Activated CD4-positive, alpha-beta memory T cell treated with anti-CD3 and anti-CD28 coated beads, Interleukin-2, amount 10 ng/mL, durations not matched to agents 7 days and 5 days (primary cell): ENCODE measurements at regions not wholly inside any gene's neighbourhood (a gene's known extent, or its start where the extent isn't known, plus 50 kb on each side); places are given as distances from the start of the nearest gene placed in this dataset.

Source experiments
- CTCF ChIA-PET: fragments of 350-600 bp; sonication (Branson Sonifier 250); formaldehyde crosslinking; loops from one replicate; lab custom pipeline; 2021; ENCODE audit warnings: antibody characterized with exemption, inconsistent platforms; lab: Charles Lee
- POLR2A ChIA-PET: fragments of 350-600 bp; sonication (Branson Sonifier 250); formaldehyde crosslinking; loops from one replicate; lab custom pipeline; 2021; ENCODE audit warnings: antibody characterized with exemption; lab: Charles Lee
- DNase-seq: peaks from one replicate; pipeline ENCODE4 v3.0.0-alpha.2; 2020
- H3K27ac Mint-ChIP-seq: one replicate; pipeline ENCODE4 v1.8.0; 2021; ENCODE audit warnings: mild to moderate bottlenecking, mixed read lengths
- H3K27me3 Mint-ChIP-seq: one replicate; pipeline ENCODE4 v1.8.0; 2021; ENCODE audit warnings: mixed read lengths
- H3K36me3 Mint-ChIP-seq: one replicate; pipeline ENCODE4 v1.8.0; 2021; ENCODE audit warnings: low read depth, mixed read lengths
- H3K4me1 Mint-ChIP-seq: one replicate; pipeline ENCODE4 v1.8.0; 2021; ENCODE audit warnings: mixed read lengths
- H3K4me3 Mint-ChIP-seq: one replicate; pipeline ENCODE4 v1.8.0; 2021; ENCODE audit warnings: mild to moderate bottlenecking, mixed read lengths
- H3K9me3 Mint-ChIP-seq: one replicate; pipeline ENCODE4 v1.8.0; 2021; ENCODE audit warnings: mixed read lengths

DNA sequence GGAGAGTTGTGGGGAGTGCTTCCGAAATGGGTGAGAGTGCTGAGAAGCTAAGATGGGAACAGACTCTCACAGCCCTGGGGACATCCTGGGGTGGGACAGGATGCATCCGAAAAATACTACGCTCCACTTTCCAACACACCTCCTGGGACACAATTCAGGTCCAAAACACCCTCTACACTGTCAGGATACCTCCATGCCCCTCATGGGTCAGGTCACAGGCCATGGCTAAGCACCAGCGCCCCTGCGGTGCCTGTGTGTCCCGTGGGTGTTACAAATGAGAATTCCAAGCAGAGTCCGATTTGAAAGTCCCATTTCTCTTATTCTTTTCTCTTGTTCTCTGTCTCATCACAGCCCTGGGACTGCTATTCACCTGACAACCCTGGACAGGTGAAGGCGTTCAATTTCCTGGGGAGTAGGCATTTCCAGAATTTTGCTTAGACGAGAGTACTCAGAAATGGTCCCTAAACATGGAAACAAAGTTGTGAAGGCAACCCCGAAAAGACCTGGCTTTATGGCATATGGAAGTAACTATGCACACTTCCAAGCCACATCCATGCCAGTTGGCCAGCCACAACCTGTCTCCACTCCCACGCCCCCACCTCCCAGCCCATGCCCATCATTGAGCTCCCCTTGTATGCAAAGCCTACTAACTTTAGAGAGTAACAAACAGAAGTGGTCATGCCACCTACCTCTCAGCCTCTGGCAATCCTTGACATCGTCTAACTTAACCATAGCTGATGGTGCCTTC is 87.9 kb upstream of the ZNF507 start:
- Mint-ChIP-seq H3K9me3 (no peaks in the 10 kb centered on the region), H3K27ac (no peak overlapping the region), H3K4me1 (no peaks in the 10 kb centered on the region), H3K4me3 (no peak overlapping the region), H3K27me3 (no peaks in the 10 kb centered on the region), H3K36me3 (no peaks in the 10 kb centered on the region)
- no peak for DNase-seq
- ChIA-PET CTCF (no interaction called here), POLR2A (no interaction called here)

DNA sequence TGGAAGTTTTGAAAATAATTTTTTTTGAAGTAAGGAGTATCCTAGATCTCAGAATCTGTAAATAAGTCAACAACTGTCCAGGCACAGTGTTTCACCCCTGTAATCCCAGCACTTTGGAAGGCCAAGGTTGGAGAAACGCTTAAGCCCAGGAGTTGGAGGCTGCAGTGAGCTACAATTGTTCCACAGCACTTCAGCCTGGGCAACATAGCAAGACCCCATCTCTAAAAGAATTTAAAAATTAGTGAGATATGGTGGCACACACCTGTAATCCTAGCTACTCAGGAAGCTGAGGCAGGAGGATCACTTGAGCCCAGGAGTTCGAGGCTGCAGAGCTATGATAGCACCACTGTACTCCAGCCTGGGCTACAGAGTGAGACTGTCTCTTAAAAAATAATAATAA is 87.2 kb upstream of the ZNF507 start:
- Mint-ChIP-seq H3K4me3 (no peak overlapping the region), H3K27me3 (no peaks in the 10 kb centered on the region)

DNA sequence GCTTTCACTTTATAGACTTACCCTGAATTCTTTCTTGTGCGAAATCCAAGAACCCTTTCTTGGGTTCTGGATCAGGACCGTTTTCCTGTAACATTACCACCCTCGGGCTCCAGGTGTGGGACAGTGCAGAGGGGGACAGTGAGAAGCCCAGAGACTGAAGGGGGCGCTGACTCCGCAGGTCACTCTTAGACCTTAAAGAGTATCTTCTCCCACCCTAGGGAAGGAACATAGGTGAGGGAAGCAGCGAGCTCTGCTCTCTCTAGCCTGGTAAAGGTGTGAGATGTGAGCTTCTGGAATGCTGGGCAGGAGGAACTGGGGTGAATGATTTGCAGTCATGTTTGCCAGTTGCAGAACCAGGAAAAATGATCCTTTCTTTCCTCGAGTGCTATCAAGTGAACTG is 80.8 kb upstream of the ZNF507 start:
- H3K9me3 Mint-ChIP-seq: no peaks in the 10 kb centered on the region
- H3K36me3 Mint-ChIP-seq: no peaks in the 10 kb centered on the region
- H3K27ac Mint-ChIP-seq: no peak overlapping the region
- POLR2A ChIA-PET: no interaction called here
- DNase-seq: no peak
- H3K27me3 Mint-ChIP-seq: peaks cover 3% of the 10 kb centered on the region
- CTCF ChIA-PET: no interaction called here
- H3K4me1 Mint-ChIP-seq: no peaks in the 10 kb centered on the region
- H3K4me3 Mint-ChIP-seq: no peak overlapping the region

More for the DNA sequence above, 87.2 kb upstream of the ZNF507 start:
- ChIA-PET POLR2A (no interaction called here), CTCF (no interaction called here)
- no peaks in the 10 kb centered on the region for H3K4me1 Mint-ChIP-seq
- H3K27ac Mint-ChIP-seq: no peak overlapping the region
- DNase-seq: no peak
- no peaks in the 10 kb centered on the region for H3K9me3 Mint-ChIP-seq
- H3K36me3 Mint-ChIP-seq: no peaks in the 10 kb centered on the region

DNA sequence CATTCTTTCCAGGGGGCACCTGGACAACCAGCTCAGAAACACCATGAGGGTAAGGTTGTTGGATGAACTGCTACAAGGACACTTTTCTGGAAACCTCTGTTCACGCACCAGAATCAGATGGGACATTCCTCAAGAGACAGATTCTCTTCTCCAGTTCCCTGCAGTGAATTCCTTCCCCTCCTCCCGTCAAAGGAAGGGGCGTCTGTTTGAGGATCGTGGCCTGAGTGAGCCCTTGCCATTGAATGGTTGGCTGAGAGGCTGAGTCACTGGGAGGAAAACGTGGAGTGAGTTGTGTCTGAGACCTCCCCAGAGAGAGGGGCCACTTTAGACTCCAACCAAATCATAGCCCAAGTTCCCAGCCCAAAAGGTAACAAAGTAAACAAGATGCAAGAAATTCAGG is 79.4 kb upstream of the ZNF507 start:
- Mint-ChIP-seq H3K4me1 (no peaks in the 10 kb centered on the region), H3K27ac (no peak overlapping the region), H3K9me3 (no peaks in the 10 kb centered on the region), H3K4me3 (no peak overlapping the region), H3K27me3 (peaks cover 3% of the 10 kb centered on the region), H3K36me3 (no peaks in the 10 kb centered on the region)
- CTCF ChIA-PET: no interaction called here
- POLR2A ChIA-PET: no interaction called here
- no peak for DNase-seq

DNA sequence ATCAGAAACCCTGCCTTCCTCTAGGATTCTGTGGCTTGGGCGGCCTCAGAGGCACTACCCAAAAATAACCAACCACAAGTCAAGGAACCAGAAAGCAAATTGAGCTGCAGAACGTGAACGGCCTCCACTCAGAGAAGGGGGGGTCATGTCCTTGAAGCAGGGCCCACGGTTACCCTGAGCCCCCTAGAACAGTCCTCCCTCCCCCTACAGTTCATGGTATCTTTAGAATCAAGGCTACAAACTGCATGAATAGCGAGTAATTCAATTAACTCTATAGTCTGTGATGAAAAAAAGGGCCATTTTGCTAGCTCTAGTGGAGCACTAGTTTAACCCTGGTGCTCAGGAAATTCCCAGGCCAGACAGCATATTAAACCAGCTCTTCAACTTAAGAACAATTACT is 79.0 kb upstream of the ZNF507 start:
- Mint-ChIP-seq H3K9me3 (no peaks in the 10 kb centered on the region), H3K4me1 (no peaks in the 10 kb centered on the region), H3K27ac (no peak overlapping the region), H3K36me3 (no peaks in the 10 kb centered on the region), H3K4me3 (no peak overlapping the region), H3K27me3 (peaks cover 3% of the 10 kb centered on the region)
- ChIA-PET CTCF (no interaction called here), POLR2A (no interaction called here)
- no peak for DNase-seq

DNA sequence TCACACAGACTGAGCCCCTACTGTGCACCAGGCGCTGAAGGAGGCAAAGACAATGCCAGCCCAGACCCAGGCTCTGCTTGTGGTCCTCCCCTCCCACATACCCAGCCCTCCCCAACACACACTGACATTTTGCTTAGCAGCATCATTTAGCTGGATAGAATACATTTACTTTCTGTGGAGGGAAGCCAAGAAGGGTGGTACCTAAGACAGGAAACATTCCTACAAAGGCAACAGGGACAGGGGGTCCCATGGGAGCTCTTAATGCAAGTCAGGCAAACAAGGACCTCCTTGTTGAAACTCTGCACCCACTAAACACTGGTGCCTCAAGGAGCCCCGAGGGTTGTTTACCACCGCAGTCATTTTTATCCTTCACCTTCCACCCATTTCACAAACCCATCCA is 77.0 kb upstream of the ZNF507 start:
- no peaks in the 10 kb centered on the region for H3K9me3 Mint-ChIP-seq
- DNase-seq: no peak
- CTCF ChIA-PET: no interaction called here
- H3K27me3 Mint-ChIP-seq: peaks cover 3% of the 10 kb centered on the region
- H3K4me3 Mint-ChIP-seq: no peak overlapping the region
- H3K27ac Mint-ChIP-seq: no peak overlapping the region
- H3K4me1 Mint-ChIP-seq: no peaks in the 10 kb centered on the region
- POLR2A ChIA-PET: no interaction called here
- no peaks in the 10 kb centered on the region for H3K36me3 Mint-ChIP-seq

DNA sequence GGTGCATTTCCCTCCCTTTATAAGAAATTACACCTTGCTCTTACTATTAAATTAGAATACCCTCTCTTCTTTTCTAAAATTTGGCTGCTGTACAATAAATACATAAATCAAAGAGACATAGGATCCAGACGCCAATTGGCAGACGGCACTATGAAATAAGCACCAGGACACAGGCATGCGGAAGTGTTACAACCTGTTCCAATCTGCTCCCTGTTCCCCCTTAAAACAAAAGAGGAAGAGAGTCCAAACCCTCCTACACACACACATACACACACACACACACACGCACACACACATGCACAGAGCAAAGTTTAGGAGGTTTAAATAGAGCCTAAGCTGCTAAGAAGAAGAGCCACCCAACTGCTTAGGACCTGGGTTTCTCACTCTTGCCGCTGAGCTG is 75.6 kb upstream of the ZNF507 start:
- POLR2A ChIA-PET: no interaction called here
- Mint-ChIP-seq H3K27ac (no peak overlapping the region), H3K27me3 (peaks cover 5% of the 10 kb centered on the region), H3K36me3 (no peaks in the 10 kb centered on the region), H3K4me1 (no peaks in the 10 kb centered on the region), H3K9me3 (no peaks in the 10 kb centered on the region), H3K4me3 (no peak overlapping the region)
- CTCF ChIA-PET: no interaction called here
- DNase-seq: no peak

DNA sequence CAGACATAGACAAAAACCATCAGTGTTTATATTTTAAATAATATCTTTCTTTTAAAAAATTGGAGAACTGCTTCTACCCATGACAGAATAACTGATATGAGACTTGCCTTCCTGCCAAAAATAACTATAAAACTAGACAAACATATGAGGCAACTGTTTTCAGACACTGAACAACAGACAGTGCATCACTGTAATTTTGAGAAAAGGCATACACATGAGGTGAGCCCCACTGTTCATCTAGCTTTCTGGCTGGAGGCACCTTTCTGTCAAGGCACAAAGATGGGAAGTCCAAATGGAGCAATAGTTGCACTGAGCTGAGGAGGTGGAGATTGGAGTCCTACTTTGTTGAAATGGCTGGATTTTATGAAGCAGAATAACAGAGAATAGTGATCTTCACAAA is 71.9 kb upstream of the ZNF507 start:
- no peak for DNase-seq
- ChIA-PET POLR2A (no interaction called here), CTCF (no interaction called here)
- no peaks in the 10 kb centered on the region for H3K9me3 Mint-ChIP-seq
- H3K27me3 Mint-ChIP-seq: peaks cover 3% of the 10 kb centered on the region
- no peak overlapping the region for H3K4me3 Mint-ChIP-seq
- H3K36me3 Mint-ChIP-seq: no peaks in the 10 kb centered on the region
- no peaks in the 10 kb centered on the region for H3K4me1 Mint-ChIP-seq
- H3K27ac Mint-ChIP-seq: no peak overlapping the region

DNA sequence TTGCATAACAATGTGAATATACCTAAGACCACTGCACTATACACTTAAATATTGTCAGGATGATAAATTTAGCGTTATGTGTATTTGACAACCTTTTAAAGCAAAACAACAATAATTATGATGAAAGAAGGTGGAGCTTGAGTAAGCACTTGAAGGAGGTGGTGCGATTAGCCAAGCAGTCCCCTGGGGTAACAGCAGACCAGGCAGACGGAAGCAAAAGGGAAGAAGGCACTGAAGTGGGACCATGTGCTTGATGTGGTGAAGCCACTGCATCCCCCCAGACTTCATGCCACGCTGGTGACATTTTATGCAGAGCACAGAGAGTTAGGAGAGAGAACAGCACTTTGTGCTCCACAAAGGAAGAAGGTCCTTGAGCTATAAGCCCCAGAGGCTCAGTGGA is 58.3 kb upstream of the ZNF507 start:
- no peaks in the 10 kb centered on the region for H3K27me3 Mint-ChIP-seq
- H3K27ac Mint-ChIP-seq: no peak overlapping the region
- DNase-seq: no peak
- ChIA-PET POLR2A (no interaction called here), CTCF (no interaction called here)
- H3K4me1 Mint-ChIP-seq: no peaks in the 10 kb centered on the region
- H3K36me3 Mint-ChIP-seq: no peaks in the 10 kb centered on the region
- H3K4me3 Mint-ChIP-seq: no peak overlapping the region
- no peaks in the 10 kb centered on the region for H3K9me3 Mint-ChIP-seq

DNA sequence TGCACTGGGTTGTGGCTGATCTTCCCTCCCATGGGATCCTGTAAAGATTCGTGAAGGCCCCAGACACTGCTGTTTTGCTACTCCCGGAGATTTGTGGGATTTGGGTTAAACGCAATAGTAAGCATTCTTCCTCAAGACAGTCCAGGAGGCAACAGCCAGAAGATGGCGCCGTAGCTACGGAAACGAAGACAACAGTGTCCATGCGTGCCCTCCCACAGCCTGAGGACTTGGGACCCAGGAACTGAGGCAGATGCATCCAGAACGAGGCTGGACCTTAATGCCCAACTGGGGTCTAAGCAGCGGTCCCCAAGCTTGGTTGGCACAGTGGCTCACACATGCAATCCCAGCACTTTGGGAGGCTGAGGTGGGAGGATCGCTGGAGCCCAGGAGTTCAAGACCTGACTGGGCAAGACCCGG is 57.6 kb upstream of the ZNF507 start:
- CTCF ChIA-PET: no interaction called here
- no peaks in the 10 kb centered on the region for H3K9me3 Mint-ChIP-seq
- POLR2A ChIA-PET: no interaction called here
- no peaks in the 10 kb centered on the region for H3K27me3 Mint-ChIP-seq
- no peak overlapping the region for H3K27ac Mint-ChIP-seq
- no peak overlapping the region for H3K4me3 Mint-ChIP-seq
- H3K36me3 Mint-ChIP-seq: no peaks in the 10 kb centered on the region
- H3K4me1 Mint-ChIP-seq: no peaks in the 10 kb centered on the region
- DNase-seq: peak; percentile 25

DNA sequence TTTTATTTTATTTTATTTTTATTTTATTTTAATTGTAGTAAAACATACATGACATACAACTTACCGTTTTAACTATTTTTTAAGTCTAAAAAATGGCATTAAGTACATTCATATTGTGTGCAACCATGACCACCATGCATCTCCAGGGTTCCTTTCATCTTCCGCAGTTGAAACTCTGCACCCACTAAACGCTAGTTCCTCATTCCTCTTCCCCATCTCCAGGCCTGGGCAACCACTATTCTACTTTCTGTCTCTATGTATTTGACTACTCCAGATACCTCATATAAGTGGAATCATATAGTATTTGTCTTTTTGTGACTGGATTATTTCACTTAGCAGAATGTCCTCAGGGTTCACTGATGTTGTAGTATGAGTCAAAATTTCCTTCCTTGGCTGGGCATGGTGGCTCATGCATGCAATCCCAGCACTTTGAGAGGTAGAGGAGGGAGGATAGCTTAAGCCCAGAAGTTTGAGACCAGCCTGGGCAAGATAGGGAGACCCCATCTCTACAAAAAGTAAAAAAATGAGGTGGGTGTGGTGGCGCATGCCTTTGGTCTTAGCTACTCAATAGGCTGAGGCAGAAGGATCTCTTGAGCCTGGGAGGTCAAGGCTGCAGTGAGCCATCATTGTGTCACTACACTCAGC is 55.7 kb upstream of the ZNF507 start:
- POLR2A ChIA-PET: no interaction called here
- no peaks in the 10 kb centered on the region for H3K9me3 Mint-ChIP-seq
- no peaks in the 10 kb centered on the region for H3K27me3 Mint-ChIP-seq
- no peak overlapping the region for H3K4me3 Mint-ChIP-seq
- H3K4me1 Mint-ChIP-seq: no peaks in the 10 kb centered on the region
- CTCF ChIA-PET: no interaction called here
- no peaks in the 10 kb centered on the region for H3K36me3 Mint-ChIP-seq
- no peak overlapping the region for H3K27ac Mint-ChIP-seq
- DNase-seq: no peak

DNA sequence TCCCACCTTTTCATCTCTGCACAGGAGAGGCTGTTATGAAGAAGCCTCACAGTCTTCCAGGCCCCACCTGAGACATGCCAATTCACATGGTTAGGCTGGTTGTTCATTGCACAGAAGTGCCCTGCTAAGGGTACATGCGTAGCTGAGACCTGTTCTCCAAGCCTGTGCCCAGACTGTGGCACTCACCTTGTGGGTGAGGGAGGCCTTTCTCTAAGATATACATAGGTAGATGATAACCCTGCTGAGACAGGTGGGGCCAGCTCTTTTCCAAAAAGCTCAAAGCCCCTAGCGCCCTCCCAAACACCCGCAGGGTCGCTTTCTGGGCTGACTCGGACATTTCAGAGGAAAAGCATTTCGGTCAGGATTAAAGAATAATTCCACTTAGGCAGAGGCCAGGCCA is 53.5 kb upstream of the ZNF507 start:
- Mint-ChIP-seq H3K9me3 (no peaks in the 10 kb centered on the region), H3K4me1 (no peaks in the 10 kb centered on the region), H3K27me3 (no peaks in the 10 kb centered on the region), H3K36me3 (no peaks in the 10 kb centered on the region), H3K27ac (no peak overlapping the region), H3K4me3 (no peak overlapping the region)
- CTCF ChIA-PET: interaction anchor here (0.6 kb wide), 1 partner anchor 278 kb away, joined by 4 read pairs; no protein-coding TSS in a partner anchor
- POLR2A ChIA-PET: no interaction called here
- DNase-seq: no peak

DNA sequence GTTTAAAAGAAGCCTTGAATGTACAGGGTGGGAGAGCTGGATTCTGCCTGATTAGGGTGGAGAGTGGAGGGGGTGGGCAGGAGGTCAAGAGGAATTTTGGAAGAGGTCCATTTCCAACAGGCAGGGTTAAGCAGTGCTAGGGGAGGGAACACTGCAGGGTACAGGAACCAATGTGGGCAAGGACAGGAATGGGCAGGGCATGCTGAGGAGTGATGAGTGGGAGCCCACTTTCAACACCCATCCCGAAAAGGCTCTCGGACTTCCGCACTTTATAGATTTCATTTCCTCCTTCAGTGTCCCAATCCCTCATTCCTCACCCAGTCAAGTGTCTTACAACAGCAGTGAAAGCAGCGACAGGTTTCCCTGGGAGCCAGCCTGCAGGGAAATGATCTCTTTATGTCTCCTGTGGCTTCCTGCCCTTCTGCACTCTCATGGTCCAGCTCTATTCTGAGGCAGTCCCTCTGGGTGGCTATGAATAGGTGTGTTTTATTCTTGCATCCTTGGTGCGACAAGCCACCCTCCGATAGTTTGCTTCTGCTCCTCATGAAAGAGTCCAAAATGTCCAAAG is 50.5 kb upstream of the ZNF507 start:
- Mint-ChIP-seq H3K4me1 (no peaks in the 10 kb centered on the region), H3K27me3 (peaks cover 6% of the 10 kb centered on the region), H3K9me3 (no peaks in the 10 kb centered on the region), H3K36me3 (no peaks in the 10 kb centered on the region), H3K4me3 (no peak overlapping the region), H3K27ac (no peak overlapping the region)
- ChIA-PET POLR2A (no interaction called here), CTCF (no interaction called here)
- DNase-seq: no peak
